HepG2 (cell line): ENCODE measurements at regions not wholly inside any gene's neighbourhood (a gene's known extent, or its start where the extent isn't known, plus 50 kb on each side); places are given as distances from the start of the nearest gene placed in this dataset.

ENCODE experiments used
- ATAC-seq: fragments of 200-7000 bp; cut with Tn5 transposase; 3 replicates; pipeline ENCODE4 v1.9.1; 2020; ENCODE audit warnings: mild to moderate bottlenecking, moderate library complexity
- BruUV-seq: library from RNA; stranded (reverse); fragments of 400-500 nt; replicated peaks from 2 replicates; lab custom pipeline; 2021; lab: Mats Ljungman, UMichigan
- CTCF ChIA-PET: fragments of 300-600 bp; formaldehyde crosslinking; extraction: SDS; loops from one replicate; lab custom pipeline; 2021; ENCODE audit warnings: low total read pairs, inconsistent platforms, low intra/inter-chr PET ratio; lab: Yijun Ruan, JAX
- POLR2A ChIA-PET: fragments of 350-600 bp; sonication (Branson Sonifier 250); formaldehyde crosslinking; loops from one replicate; lab custom pipeline; 2020; ENCODE audit warnings: antibody characterized with exemption, inconsistent platforms; lab: Yijun Ruan, JAX
- DNase-seq: peaks from one replicate; pipeline ENCODE4 v3.0.0-alpha.2; 2015; ENCODE audit warnings: low spot score
- FAIRE-seq: peaks from 3 replicates; lab custom pipeline; 2011; peaks lifted over from hg19 to GRCh38; lab: Jason Lieb, UNC
- H2AFZ ChIP-seq: one replicate; pipeline ENCODE4 v1.6.1; 2011; ENCODE audit warnings: low read length, inconsistent platforms
- H3K27ac ChIP-seq: fragments of 300-600 bp; 3 replicates; pipeline ENCODE4 v1.8.0; 2011; ENCODE audit warnings: mixed run types, mild to moderate bottlenecking, mixed read lengths, low read length, inconsistent platforms; ENCODE audit not compliant: insufficient read depth; ENCODE audit errors: extremely low read length
- H3K27me3 ChIP-seq, 2 experiments: fragments of 200-600 bp in 1 of 2; 2 replicates in 1 of 2; 3 replicates in 1 of 2; pipeline versions ENCODE4 v1.6.0 to v1.8.0; 2011; ENCODE audit warnings: low read length in 2 of 2, mild to moderate bottlenecking in 2 of 2, moderate library complexity in 2 of 2, inconsistent platforms in 1 of 2; ENCODE audit not compliant: insufficient read depth in 2 of 2, control insufficient read depth in 1 of 2
- H3K36me3 ChIP-seq, 2 experiments: fragments of 200-600 bp in 1 of 2; replicated peaks in 1 of 2; 2 replicates in 1 of 2; 3 replicates in 1 of 2; pipeline versions ENCODE4 v1.5.1 to v1.8.0; 2011; ENCODE audit warnings: low read length in 2 of 2, inconsistent platforms in 1 of 2; ENCODE audit not compliant: insufficient read depth in 2 of 2, control insufficient read depth in 1 of 2
- H3K4me1 ChIP-seq: 2 replicates; pipeline ENCODE4 v1.5.1; 2012; ENCODE audit warnings: low read length, inconsistent platforms; ENCODE audit not compliant: insufficient read depth
- H3K4me2 ChIP-seq: 2 replicates; pipeline ENCODE4 v1.6.0; 2011; ENCODE audit warnings: low read depth, low read length, inconsistent platforms
- H3K4me3 ChIP-seq, 3 experiments: fragments of 200-600 bp in 1 of 3; sonication (generic), shearing (Covaris generic) in 1 of 3; replicated peaks in 1 of 3; 2 replicates each; pipeline ENCODE4 v1.5.1; 2011 to 2016; ENCODE audit warnings: low read length in 3 of 3, inconsistent platforms in 2 of 3, low read depth in 2 of 3, mild to moderate bottlenecking in 2 of 3, control low read depth in 1 of 3, mixed read lengths in 1 of 3; ENCODE audit not compliant: insufficient read depth in 1 of 3
- H3K79me2 ChIP-seq: one replicate; pipeline ENCODE4 v1.6.1; 2011; ENCODE audit warnings: low read length, inconsistent platforms; ENCODE audit not compliant: insufficient read depth
- H3K9ac ChIP-seq: 2 replicates; pipeline ENCODE4 v1.6.0; 2011; ENCODE audit warnings: mild to moderate bottlenecking, low read depth, low read length, inconsistent platforms; ENCODE audit not compliant: insufficient read depth
- H3K9me3 ChIP-seq: 2 replicates; pipeline ENCODE4 v1.5.1; 2012; ENCODE audit warnings: mild to moderate bottlenecking, low read length
- H4K20me1 ChIP-seq: 2 replicates; pipeline ENCODE4 v1.6.0; 2011; ENCODE audit warnings: inconsistent platforms, mild to moderate bottlenecking, low read length, moderate library complexity; ENCODE audit not compliant: insufficient read depth
- BHLHE40 ChIP-seq: IDR thresholded peaks from 2 replicates; pipeline ENCODE4 v1.6.1; 2011; ENCODE audit warnings: low read length, improper control_type of control experiment
- NR1H2 ChIP-seq: sonication (generic); formaldehyde crosslinking; IDR thresholded peaks from 2 replicates; pipeline ENCODE4 v1.8.1; 2022; ENCODE audit warnings: low read depth, missing genetic modification reagents, borderline replicate concordance
- SMARCE1 ChIP-seq: fragments of 450-650 bp; IDR thresholded peaks from 2 replicates; pipeline ENCODE4 v1.6.1; 2017; ENCODE audit warnings: borderline replicate concordance
- ZNF230 ChIP-seq: sonication (generic); formaldehyde crosslinking; IDR thresholded peaks from 2 replicates; pipeline ENCODE4 v1.4.0; 2020; ENCODE audit warnings: mild to moderate bottlenecking, missing genetic modification reagents
- ZNF552 ChIP-seq: sonication (generic); formaldehyde crosslinking; IDR thresholded peaks from 2 replicates; pipeline ENCODE4 v1.9.0; 2022; ENCODE audit warnings: missing genetic modification reagents, mild to moderate bottlenecking, borderline replicate concordance
- ZNF768 ChIP-seq: sonication (generic); formaldehyde crosslinking; IDR thresholded peaks from 2 replicates; pipeline ENCODE4 v1.4.0; 2020; ENCODE audit warnings: missing genetic modification reagents
- WGBS: methylation state at CpG from one replicate; pipeline ENCODE4 v1.1.6; 2017; ENCODE audit warnings: low lambda C conversion rate; 5-methylcytosine and 5-hydroxymethylcytosine counted together
- in situ Hi-C: cut with HindIII; loops from 2 replicates; pipeline ENCODE4 v1.10.0; 2017; ENCODE audit warnings: low pct_unique_long_range_greater_than_20kb; ENCODE audit not compliant: extremely low pct_ligation_motif_present
- intact Hi-C: fragments of 100-400 bp; cut with micrococcal nuclease; formaldehyde crosslinking; loops from one replicate; pipeline ENCODE4 v1.10.0; 2022; ENCODE audit not compliant: unreplicated experiment
- TF ChIP-seq, protein P1 (sequence below): sonication (generic); formaldehyde crosslinking; IDR thresholded peaks from 2 replicates; pipeline ENCODE4 v1.5.1; 2020; ENCODE audit warnings: missing genetic modification reagents, mild to moderate bottlenecking, borderline replicate concordance
- TF ChIP-seq, protein P2 (sequence below): IDR thresholded peaks from 2 replicates; pipeline ENCODE4 v1.6.1; 2016; ENCODE audit warnings: mild to moderate bottlenecking
- TF ChIP-seq, protein P3 (sequence below): sonication (generic); formaldehyde crosslinking; IDR thresholded peaks from 2 replicates; pipeline ENCODE4 v1.4.0; 2020; ENCODE audit warnings: missing genetic modification reagents, borderline replicate concordance
- TF ChIP-seq, protein P4 (sequence below): sonication (generic); formaldehyde crosslinking; IDR thresholded peaks from 2 replicates; pipeline ENCODE4 v1.5.0; 2020; ENCODE audit warnings: missing genetic modification reagents
- TF ChIP-seq, protein P5 (sequence below): IDR thresholded peaks from 2 replicates; pipeline ENCODE4 v1.6.1; 2018; ENCODE audit warnings: missing genetic modification reagents, mild to moderate bottlenecking, missing compliant biosample characterization

DNA sequence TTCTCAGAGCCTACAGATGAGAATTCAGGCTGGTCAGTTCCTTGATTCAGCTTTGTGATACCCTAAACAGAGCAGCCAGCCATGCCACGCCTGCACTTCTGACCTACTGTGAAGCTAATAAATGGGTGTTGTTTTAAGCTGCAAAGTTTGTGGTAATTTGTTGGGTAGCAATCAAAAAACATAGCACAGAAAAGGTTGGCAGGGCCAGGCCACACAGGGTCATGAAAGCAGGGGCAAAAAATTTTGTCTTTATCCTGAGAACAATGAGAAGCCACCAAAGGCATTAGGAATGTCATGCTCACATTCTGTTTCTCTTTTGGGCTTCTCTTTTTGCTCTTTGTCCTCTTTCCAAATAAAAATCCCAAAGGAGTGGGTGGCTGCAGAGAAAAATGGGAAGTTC, 385.9 kb downstream of the TXNL1 start:
- WGBS = 17% methylated on average over 1 of the region's 1 CpG
- no peaks in the 10 kb centered on the region for H3K79me2 ChIP-seq
- no TSS peak for BruUV-seq
- H3K4me2 ChIP-seq = no peak overlapping the region
- ATAC-seq (no peak), DNase-seq (no peak), FAIRE-seq (no peak)
- POLR2A ChIA-PET = no interaction called here
- peaks cover 48% of the 10 kb centered on the region for H3K9me3 ChIP-seq
- in situ Hi-C loops = no loop called here
- no peak for TF ChIP-seq ZNF230 (CRISPR knock-in tag)
- TF ChIP-seq, protein P1, sequence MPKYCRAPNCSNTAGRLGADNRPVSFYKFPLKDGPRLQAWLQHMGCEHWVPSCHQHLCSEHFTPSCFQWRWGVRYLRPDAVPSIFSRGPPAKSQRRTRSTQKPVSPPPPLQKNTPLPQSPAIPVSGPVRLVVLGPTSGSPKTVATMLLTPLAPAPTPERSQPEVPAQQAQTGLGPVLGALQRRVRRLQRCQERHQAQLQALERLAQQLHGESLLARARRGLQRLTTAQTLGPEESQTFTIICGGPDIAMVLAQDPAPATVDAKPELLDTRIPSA (CRISPR knock-in tag) = no peak
- TF ChIP-seq SMARCE1 = no peak
- TF ChIP-seq, protein P2, sequence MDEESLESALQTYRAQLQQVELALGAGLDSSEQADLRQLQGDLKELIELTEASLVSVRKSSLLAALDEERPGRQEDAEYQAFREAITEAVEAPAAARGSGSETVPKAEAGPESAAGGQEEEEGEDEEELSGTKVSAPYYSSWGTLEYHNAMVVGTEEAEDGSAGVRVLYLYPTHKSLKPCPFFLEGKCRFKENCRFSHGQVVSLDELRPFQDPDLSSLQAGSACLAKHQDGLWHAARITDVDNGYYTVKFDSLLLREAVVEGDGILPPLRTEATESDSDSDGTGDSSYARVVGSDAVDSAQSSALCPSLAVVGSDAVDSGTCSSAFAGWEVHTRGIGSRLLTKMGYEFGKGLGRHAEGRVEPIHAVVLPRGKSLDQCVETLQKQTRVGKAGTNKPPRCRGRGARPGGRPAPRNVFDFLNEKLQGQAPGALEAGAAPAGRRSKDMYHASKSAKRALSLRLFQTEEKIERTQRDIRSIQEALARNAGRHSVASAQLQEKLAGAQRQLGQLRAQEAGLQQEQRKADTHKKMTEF (CRISPR knock-in tag) = no peak
- no peak for TF ChIP-seq NR1H2 (CRISPR knock-in tag)
- no peak for TF ChIP-seq BHLHE40
- TF ChIP-seq, protein P3, sequence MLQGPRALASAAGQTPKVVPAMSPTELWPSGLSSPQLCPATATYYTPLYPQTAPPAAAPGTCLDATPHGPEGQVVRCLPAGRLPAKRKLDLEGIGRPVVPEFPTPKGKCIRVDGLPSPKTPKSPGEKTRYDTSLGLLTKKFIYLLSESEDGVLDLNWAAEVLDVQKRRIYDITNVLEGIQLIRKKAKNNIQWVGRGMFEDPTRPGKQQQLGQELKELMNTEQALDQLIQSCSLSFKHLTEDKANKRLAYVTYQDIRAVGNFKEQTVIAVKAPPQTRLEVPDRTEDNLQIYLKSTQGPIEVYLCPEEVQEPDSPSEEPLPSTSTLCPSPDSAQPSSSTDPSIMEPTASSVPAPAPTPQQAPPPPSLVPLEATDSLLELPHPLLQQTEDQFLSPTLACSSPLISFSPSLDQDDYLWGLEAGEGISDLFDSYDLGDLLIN (CRISPR knock-in tag) = no peak
- no peak for TF ChIP-seq ZNF552
- TF ChIP-seq ZNF768 (CRISPR knock-in tag) = no peak
- TF ChIP-seq, protein P4, sequence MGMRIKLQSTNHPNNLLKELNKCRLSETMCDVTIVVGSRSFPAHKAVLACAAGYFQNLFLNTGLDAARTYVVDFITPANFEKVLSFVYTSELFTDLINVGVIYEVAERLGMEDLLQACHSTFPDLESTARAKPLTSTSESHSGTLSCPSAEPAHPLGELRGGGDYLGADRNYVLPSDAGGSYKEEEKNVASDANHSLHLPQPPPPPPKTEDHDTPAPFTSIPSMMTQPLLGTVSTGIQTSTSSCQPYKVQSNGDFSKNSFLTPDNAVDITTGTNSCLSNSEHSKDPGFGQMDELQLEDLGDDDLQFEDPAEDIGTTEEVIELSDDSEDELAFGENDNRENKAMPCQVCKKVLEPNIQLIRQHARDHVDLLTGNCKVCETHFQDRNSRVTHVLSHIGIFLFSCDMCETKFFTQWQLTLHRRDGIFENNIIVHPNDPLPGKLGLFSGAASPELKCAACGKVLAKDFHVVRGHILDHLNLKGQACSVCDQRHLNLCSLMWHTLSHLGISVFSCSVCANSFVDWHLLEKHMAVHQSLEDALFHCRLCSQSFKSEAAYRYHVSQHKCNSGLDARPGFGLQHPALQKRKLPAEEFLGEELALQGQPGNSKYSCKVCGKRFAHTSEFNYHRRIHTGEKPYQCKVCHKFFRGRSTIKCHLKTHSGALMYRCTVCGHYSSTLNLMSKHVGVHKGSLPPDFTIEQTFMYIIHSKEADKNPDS (CRISPR knock-in tag) = no peak
- TF ChIP-seq, protein P5, sequence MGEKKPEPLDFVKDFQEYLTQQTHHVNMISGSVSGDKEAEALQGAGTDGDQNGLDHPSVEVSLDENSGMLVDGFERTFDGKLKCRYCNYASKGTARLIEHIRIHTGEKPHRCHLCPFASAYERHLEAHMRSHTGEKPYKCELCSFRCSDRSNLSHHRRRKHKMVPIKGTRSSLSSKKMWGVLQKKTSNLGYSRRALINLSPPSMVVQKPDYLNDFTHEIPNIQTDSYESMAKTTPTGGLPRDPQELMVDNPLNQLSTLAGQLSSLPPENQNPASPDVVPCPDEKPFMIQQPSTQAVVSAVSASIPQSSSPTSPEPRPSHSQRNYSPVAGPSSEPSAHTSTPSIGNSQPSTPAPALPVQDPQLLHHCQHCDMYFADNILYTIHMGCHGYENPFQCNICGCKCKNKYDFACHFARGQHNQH (CRISPR knock-in tag) = no peak
- no peaks in the 10 kb centered on the region for H3K4me1 ChIP-seq
- no peak overlapping the region for H3K4me3 ChIP-seq
- intact Hi-C loops = no loop called here
- no peak overlapping the region for H2AFZ ChIP-seq
- no peak overlapping the region for H3K9ac ChIP-seq
- H3K36me3 ChIP-seq = no peaks in the 10 kb centered on the region
- H4K20me1 ChIP-seq = no peaks in the 10 kb centered on the region
- H3K27ac ChIP-seq = no peak overlapping the region
- H3K27me3 ChIP-seq = no peaks in the 10 kb centered on the region
- CTCF ChIA-PET = no interaction called here
